ENCODE measurements at regions not wholly inside any gene's neighbourhood (a gene's known extent, or its start where the extent isn't known, plus 50 kb on each side); places are given as distances from the start of the nearest gene placed in this dataset.

GRCh38 chr10:58028597-58029366 lies 238.9 kb downstream of the IPMK start:
- no peak for TF ChIP-seq EZH2phosphoT487 (IDR thresholded peaks at IDR 0.05; ENCODE audit: unreplicated experiment)
- TF ChIP-seq ETS1 (IDR thresholded peaks at IDR 0.05), result no peak
- TF ChIP-seq NANOG (IDR thresholded peaks at IDR 0.05; ENCODE audit: borderline replicate concordance), result no peak
- Mint-ChIP-seq H3K4me3 (no peak overlapping the region), H3K27ac (no peak overlapping the region), H3K27me3 (ENCODE audit: insufficient read depth, low read depth, poor library complexity) (no peaks in the 10 kb centered on the region), H3K9me3 (peaks cover 42% of the 10 kb centered on the region), H3K4me1 (no peaks in the 10 kb centered on the region), H3K36me3 (ENCODE audit: low read depth) (peaks cover 21% of the 10 kb centered on the region; the same call in 2 of the 3 replicates)
- Histone ChIP-seq H3K79me2 (replicated peaks; ENCODE audit: insufficient read depth) (no peaks in the 10 kb centered on the region), H2AFZ (no peak overlapping the region), H3K9me2 (ENCODE audit: insufficient read depth) (no peaks in the 10 kb centered on the region), H3F3A (replicated peaks; ENCODE audit: low read depth) (no peaks in the 10 kb centered on the region), H4K20me1 (replicated peaks; ENCODE audit: insufficient read depth) (no peaks in the 10 kb centered on the region), H3K4me2 (no peak overlapping the region), H3K27ac (ENCODE audit: low read depth) (no peak overlapping the region), H3K4me1 (ENCODE audit: insufficient read depth) (no peaks in the 10 kb centered on the region), H3K36me3 (ENCODE audit: insufficient read depth) (peaks cover 6% of the 10 kb centered on the region), H3K27me3 (ENCODE audit: insufficient read depth) (no peaks in the 10 kb centered on the region), H3K4me3 (no peak overlapping the region)
- ATAC-seq (no peak), DNase-seq (ENCODE audit: low spot score) (no peak)

- H3K4me2 ChIP-seq, result no peak overlapping the region
- DNase-seq (ENCODE audit: low spot score) (no peak), ATAC-seq (no peak)
- Mint-ChIP-seq H3K4me1 (no peaks in the 10 kb centered on the region), H3K4me3 (no peak overlapping the region), H3K36me3 (ENCODE audit: low read depth) (peaks cover 33% of the 10 kb centered on the region), H3K27me3 (ENCODE audit: insufficient read depth, low read depth, poor library complexity) (no peaks in the 10 kb centered on the region), H3K27ac (no peak overlapping the region), H3K9me3 (peaks cover 52% of the 10 kb centered on the region)
- H3F3A ChIP-seq (replicated peaks; ENCODE audit: low read depth), result no peaks in the 10 kb centered on the region
- no peak overlapping the region for H3K4me3 ChIP-seq
- H4K20me1 ChIP-seq (replicated peaks; ENCODE audit: insufficient read depth), result no peaks in the 10 kb centered on the region
- no peaks in the 10 kb centered on the region for H3K4me1 ChIP-seq (ENCODE audit: insufficient read depth)
- no peaks in the 10 kb centered on the region for H3K27me3 ChIP-seq (ENCODE audit: insufficient read depth)
- H3K9me2 ChIP-seq (ENCODE audit: insufficient read depth), result no peaks in the 10 kb centered on the region
- H3K36me3 ChIP-seq (ENCODE audit: insufficient read depth), result peaks cover 9% of the 10 kb centered on the region
- no peaks in the 10 kb centered on the region for H3K79me2 ChIP-seq (replicated peaks; ENCODE audit: insufficient read depth)
- no peak overlapping the region for H3K27ac ChIP-seq (ENCODE audit: low read depth)
- H2AFZ ChIP-seq, result no peak overlapping the region
- no peak for TF ChIP-seq CREB1 (CRISPR knock-in tag; IDR thresholded peaks at IDR 0.05; ENCODE audit: low read depth)
- no peak for TF ChIP-seq EZH2 (IDR thresholded peaks at IDR 0.05; ENCODE audit: low read depth, unreplicated experiment)
- TF ChIP-seq CTCF (conservative IDR thresholded peaks at IDR 0.05; ENCODE audit: low read depth in 2 of 2), result no peak
- TF ChIP-seq ETS1 (IDR thresholded peaks at IDR 0.05), result no peak
- no peak for TF ChIP-seq POLR2AphosphoS5 (IDR thresholded peaks at IDR 0.05; ENCODE audit: low read depth)
- TF ChIP-seq ZNF462 (CRISPR knock-in tag; IDR thresholded peaks at IDR 0.05), result no peak
- no peak for TF ChIP-seq STAT1 (IDR thresholded peaks at IDR 0.05; ENCODE audit: unreplicated experiment)
- no peak for TF ChIP-seq ZNF331 (CRISPR knock-in tag; IDR thresholded peaks at IDR 0.05; ENCODE audit: low read depth)
- no peak for TF ChIP-seq NANOG (IDR thresholded peaks at IDR 0.05; ENCODE audit: borderline replicate concordance)
- no peak for TF ChIP-seq JUNB (IDR thresholded peaks at IDR 0.05; ENCODE audit: unreplicated experiment)
- no peak for TF ChIP-seq EZH2phosphoT487 (IDR thresholded peaks at IDR 0.05; ENCODE audit: unreplicated experiment)
Measured at GRCh38 chr10:58027426-58027825, 240.3 kb downstream of the IPMK start.
